SU-DHL-6 (cell line): ENCODE measurements at regions not wholly inside any gene's neighbourhood (a gene's known extent, or its start where the extent isn't known, plus 50 kb on each side); places are given as distances from the start of the nearest gene placed in this dataset.

Experiments
- H2AFZ ChIP-seq: fragments of 200-600 bp; sonication (generic); 2 replicates; pipeline ENCODE4 v1.6.1; 2014; ENCODE audit warnings: low read depth, mild to moderate bottlenecking, moderate library complexity, mixed read lengths, antibody characterized with exemption, low read length; ENCODE audit not compliant: severe bottlenecking
- H3F3A ChIP-seq: fragments of 200-600 bp; shearing (Covaris generic); 2 replicates; pipeline ENCODE4 v1.6.0; 2016; ENCODE audit warnings: antibody characterized with exemption, mild to moderate bottlenecking; ENCODE audit not compliant: insufficient read depth
- H3K27ac ChIP-seq: fragments of 200-600 bp; sonication (generic); 2 replicates; pipeline ENCODE4 v1.5.1; 2016; ENCODE audit warnings: low read depth, mild to moderate bottlenecking, low read length, moderate library complexity, mixed read lengths
- H3K27me3 ChIP-seq: fragments of 200-600 bp; sonication (generic), shearing (Covaris generic); 2 replicates; pipeline ENCODE4 v1.6.0; 2014; ENCODE audit warnings: mild to moderate bottlenecking, low read length
- H3K36me3 ChIP-seq: fragments of 200-600 bp; sonication (generic); 2 replicates; pipeline ENCODE4 v1.6.1; 2014; ENCODE audit warnings: mild to moderate bottlenecking, low read length, mixed read lengths
- H3K4me2 ChIP-seq: fragments of 300-600, 200-600 bp; shearing (Covaris generic), sonication (generic); 2 replicates; pipeline ENCODE4 v1.6.0; 2014; ENCODE audit warnings: low read length, low read depth, mild to moderate bottlenecking; ENCODE audit not compliant: poor library complexity, severe bottlenecking
- H3K4me3 ChIP-seq: fragments of 200-600 bp; sonication (generic); 2 replicates; pipeline ENCODE4 v1.5.1; 2014; ENCODE audit warnings: antibody characterized with exemption, low read length, mild to moderate bottlenecking, mixed read lengths; ENCODE audit not compliant: insufficient read depth, poor library complexity, severe bottlenecking
- H3K79me2 ChIP-seq: fragments of 200-600 bp; sonication (generic); 2 replicates; pipeline ENCODE4 v1.6.1; 2014; ENCODE audit warnings: mild to moderate bottlenecking, low read length, moderate library complexity; ENCODE audit not compliant: insufficient read depth
- H3K9ac ChIP-seq: fragments of 200-600 bp; sonication (generic); 2 replicates; pipeline ENCODE4 v1.7.0; 2014; ENCODE audit warnings: mild to moderate bottlenecking, low read length
- H3K9me2 ChIP-seq: fragments of 200-600 bp; sonication (generic); replicated peaks from 2 replicates; pipeline ENCODE4 v1.6.1; 2014; ENCODE audit warnings: low read length; ENCODE audit not compliant: insufficient read depth
- H3K9me3 ChIP-seq: fragments of 200-600 bp; sonication (generic); 2 replicates; pipeline ENCODE4 v1.6.1; 2014; ENCODE audit warnings: low read length, mixed read lengths; ENCODE audit not compliant: insufficient read depth
- H4K20me1 ChIP-seq: fragments of 200-600 bp; sonication (generic); 2 replicates; pipeline ENCODE4 v1.6.1; 2014; ENCODE audit warnings: low read depth, mild to moderate bottlenecking, antibody characterized with exemption, low read length, moderate library complexity, mixed read lengths
- EZH2phosphoT487 ChIP-seq: fragments of 200-600 bp; sonication (generic), shearing (Covaris generic); conservative IDR thresholded peaks from 2 replicates; pipeline ENCODE4 v1.6.1; 2018; ENCODE audit warnings: mild to moderate bottlenecking, antibody characterized with exemption, low read length, moderate library complexity, mixed read lengths
- TF ChIP-seq, protein P1 (sequence below): fragments of 200-600 bp; sonication (generic); IDR thresholded peaks from one replicate; pipeline ENCODE4 v1.5.1; 2017; ENCODE audit warnings: antibody characterized with exemption, mild to moderate bottlenecking, low read length, moderate library complexity; ENCODE audit not compliant: insufficient read depth, poor library complexity, severe bottlenecking

DNA sequence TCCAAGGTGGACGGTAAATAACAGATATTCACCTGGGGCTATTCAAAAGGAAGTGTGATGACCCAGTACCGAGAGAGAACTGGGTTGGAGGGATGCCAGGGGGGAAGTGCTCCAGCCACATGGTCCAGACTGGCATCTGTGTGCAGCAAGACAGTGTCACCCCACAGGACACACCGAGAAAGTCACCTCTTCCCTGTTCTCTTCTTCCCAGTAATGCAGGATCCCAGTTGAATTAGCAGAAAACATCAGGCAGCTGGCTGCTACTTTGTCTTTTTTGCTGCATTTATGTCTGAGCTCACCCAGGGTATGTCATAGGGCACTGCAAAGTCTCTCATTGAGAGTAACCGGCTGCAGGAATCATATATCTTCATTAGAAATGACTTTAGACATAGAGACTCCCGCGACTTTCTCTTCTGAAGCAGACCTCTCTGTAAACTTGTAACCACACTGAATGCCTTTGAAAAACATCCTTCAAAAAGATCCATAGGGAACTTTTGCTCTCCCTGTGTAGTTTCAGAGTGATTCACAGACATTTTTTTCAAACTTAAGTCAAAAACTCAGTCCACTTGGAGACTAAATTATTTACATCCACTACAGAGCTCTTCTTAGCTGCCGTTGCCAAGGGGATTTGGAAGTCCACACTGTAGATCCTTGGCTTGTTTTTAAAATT lies 609.0 kb upstream of the DPP6 start:
- Histone ChIP-seq H3K36me3 (no peaks in the 10 kb centered on the region), H3F3A (no peaks in the 10 kb centered on the region), H4K20me1 (no peaks in the 10 kb centered on the region), H3K9me2 (no peaks in the 10 kb centered on the region), H3K79me2 (no peaks in the 10 kb centered on the region), H3K27ac (no peak overlapping the region), H3K27me3 (no peaks in the 10 kb centered on the region), H2AFZ (no peak overlapping the region), H3K9ac (no peak overlapping the region), H3K9me3 (no peaks in the 10 kb centered on the region), H3K4me2 (no peak overlapping the region), H3K4me3 (no peak overlapping the region)
- no peak for TF ChIP-seq EZH2phosphoT487
- TF ChIP-seq, protein P1, sequence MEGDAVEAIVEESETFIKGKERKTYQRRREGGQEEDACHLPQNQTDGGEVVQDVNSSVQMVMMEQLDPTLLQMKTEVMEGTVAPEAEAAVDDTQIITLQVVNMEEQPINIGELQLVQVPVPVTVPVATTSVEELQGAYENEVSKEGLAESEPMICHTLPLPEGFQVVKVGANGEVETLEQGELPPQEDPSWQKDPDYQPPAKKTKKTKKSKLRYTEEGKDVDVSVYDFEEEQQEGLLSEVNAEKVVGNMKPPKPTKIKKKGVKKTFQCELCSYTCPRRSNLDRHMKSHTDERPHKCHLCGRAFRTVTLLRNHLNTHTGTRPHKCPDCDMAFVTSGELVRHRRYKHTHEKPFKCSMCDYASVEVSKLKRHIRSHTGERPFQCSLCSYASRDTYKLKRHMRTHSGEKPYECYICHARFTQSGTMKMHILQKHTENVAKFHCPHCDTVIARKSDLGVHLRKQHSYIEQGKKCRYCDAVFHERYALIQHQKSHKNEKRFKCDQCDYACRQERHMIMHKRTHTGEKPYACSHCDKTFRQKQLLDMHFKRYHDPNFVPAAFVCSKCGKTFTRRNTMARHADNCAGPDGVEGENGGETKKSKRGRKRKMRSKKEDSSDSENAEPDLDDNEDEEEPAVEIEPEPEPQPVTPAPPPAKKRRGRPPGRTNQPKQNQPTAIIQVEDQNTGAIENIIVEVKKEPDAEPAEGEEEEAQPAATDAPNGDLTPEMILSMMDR = no peak

DNA sequence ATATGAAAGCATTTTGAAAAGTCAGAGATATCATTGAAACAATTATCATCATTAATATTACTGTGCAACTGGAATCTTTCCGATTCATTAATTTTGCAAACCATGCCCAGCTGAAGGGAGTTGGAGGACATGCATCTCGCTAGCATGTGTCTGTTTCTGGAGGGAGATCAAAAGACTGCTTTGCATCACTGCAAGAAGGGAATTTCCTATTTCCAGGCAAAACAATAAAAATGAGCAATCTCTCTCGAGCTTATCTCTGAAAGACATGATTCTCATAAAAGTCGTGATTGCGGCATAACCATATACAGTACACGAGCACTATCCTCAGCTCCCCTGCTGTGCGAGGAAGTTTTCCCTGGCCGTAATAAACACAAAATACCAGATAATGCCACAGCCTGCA lies 607.6 kb upstream of the DPP6 start:
- no peak overlapping the region for H3K27ac ChIP-seq

DNA sequence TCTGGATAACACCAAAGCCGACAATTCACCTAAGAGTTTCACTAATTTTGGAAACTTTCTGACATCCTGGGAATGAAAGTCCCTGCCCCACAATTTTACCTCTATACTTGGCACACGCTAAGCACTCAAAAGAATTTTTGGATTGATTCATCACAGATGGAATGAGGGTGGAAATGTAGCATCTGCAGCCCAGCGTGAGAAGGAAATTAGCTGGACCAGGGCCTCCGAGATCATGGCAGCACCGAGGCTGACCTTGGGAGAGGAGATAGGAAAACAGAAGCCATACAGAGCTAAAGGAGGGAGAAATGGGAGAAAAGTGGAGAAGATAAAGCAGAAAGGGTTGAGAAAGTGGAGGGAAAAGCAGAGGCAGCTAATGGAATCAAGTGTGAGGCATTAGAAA lies 606.6 kb upstream of the DPP6 start:
- no peak overlapping the region for H3K4me3 ChIP-seq
- no peak overlapping the region for H3K27ac ChIP-seq
- H3K36me3 ChIP-seq = no peaks in the 10 kb centered on the region
- no peaks in the 10 kb centered on the region for H3F3A ChIP-seq
- no peaks in the 10 kb centered on the region for H3K79me2 ChIP-seq
- H3K9me3 ChIP-seq = no peaks in the 10 kb centered on the region
- H3K4me2 ChIP-seq = no peak overlapping the region
- TF ChIP-seq, protein P1 = no peak
- no peak for TF ChIP-seq EZH2phosphoT487
- H3K27me3 ChIP-seq = no peaks in the 10 kb centered on the region
- H4K20me1 ChIP-seq = no peaks in the 10 kb centered on the region
- H2AFZ ChIP-seq = no peak overlapping the region
- no peak overlapping the region for H3K9ac ChIP-seq
- no peaks in the 10 kb centered on the region for H3K9me2 ChIP-seq

More for the DNA sequence above, 607.6 kb upstream of the DPP6 start:
- Histone ChIP-seq H3K79me2 (no peaks in the 10 kb centered on the region), H3K9ac (no peak overlapping the region), H3K4me2 (no peak overlapping the region), H3K36me3 (no peaks in the 10 kb centered on the region), H3K9me3 (no peaks in the 10 kb centered on the region), H2AFZ (no peak overlapping the region), H3K27me3 (no peaks in the 10 kb centered on the region), H4K20me1 (no peaks in the 10 kb centered on the region), H3F3A (no peaks in the 10 kb centered on the region), H3K4me3 (no peak overlapping the region), H3K9me2 (no peaks in the 10 kb centered on the region)
- no peak for TF ChIP-seq EZH2phosphoT487
- TF ChIP-seq, protein P1 = no peak
